Coronary artery (tissue), 2 donors: ENCODE measurements at regions not wholly inside any gene's neighbourhood (a gene's known extent, or its start where the extent isn't known, plus 50 kb on each side); places are given as distances from the start of the nearest gene placed in this dataset.

Experiments used
- DNase-seq: peaks from one replicate; pipeline ENCODE4 v3.0.0-alpha.2; 2017; ENCODE audit warnings: low spot score
- H3K27ac ChIP-seq, 2 donors: fragments of 200-600 bp; sonication (generic); one replicate each; pipeline ENCODE4 v1.5.1; 2016 to 2019
- H3K4me3 ChIP-seq: fragments of 200-600 bp; sonication (generic); 2 replicates; pipeline ENCODE4 v1.5.1; 2016; ENCODE audit warnings: mild to moderate bottlenecking, moderate library complexity
- CTCF ChIP-seq: fragments of 200-600 bp; sonication (generic); IDR thresholded peaks from one replicate; pipeline ENCODE4 v1.5.1; 2019; ENCODE audit warnings: antibody characterized with exemption

- no peak for DNase-seq
- TF ChIP-seq CTCF, result no peak
Measured at GRCh38 chr11:134617360-134617759, 205.3 kb upstream of the B3GAT1 start.

GRCh38 chr11:134616038-134616437, 204.0 kb upstream of the B3GAT1 start:
- Histone ChIP-seq H3K4me3 (no peak overlapping the region), H3K27ac (no peak overlapping the region)
- no peak for TF ChIP-seq CTCF
- DNase-seq, result no peak

More at GRCh38 chr11:134617360-134617759, 205.3 kb upstream of the B3GAT1 start:
- Histone ChIP-seq H3K27ac (no peak overlapping the region), H3K4me3 (no peak overlapping the region)

GRCh38 chr11:134615041-134615615, 203.1 kb upstream of the B3GAT1 start:
- H3K27ac ChIP-seq, result no peak overlapping the region

GRCh38 chr11:134614141-134614540, 202.1 kb upstream of the B3GAT1 start:
- TF ChIP-seq CTCF, result no peak
- H3K27ac ChIP-seq, result no peak overlapping the region
- no peak for DNase-seq
- no peak overlapping the region for H3K4me3 ChIP-seq

More at GRCh38 chr11:134615041-134615615, 203.1 kb upstream of the B3GAT1 start:
- no peak overlapping the region for H3K4me3 ChIP-seq
- no peak for TF ChIP-seq CTCF
- no peak for DNase-seq

GRCh38 chr11:134613646-134614045, 201.6 kb upstream of the B3GAT1 start:
- Histone ChIP-seq H3K27ac (no peak overlapping the region), H3K4me3 (no peak overlapping the region)
- no peak for TF ChIP-seq CTCF
- DNase-seq, result no peak

GRCh38 chr11:134612140-134613030, 200.3 kb upstream of the B3GAT1 start:
- no peak overlapping the region for H3K4me3 ChIP-seq
- no peak overlapping the region for H3K27ac ChIP-seq
- no peak for TF ChIP-seq CTCF
- no peak for DNase-seq

- Histone ChIP-seq H3K27ac (no peak overlapping the region), H3K4me3 (no peak overlapping the region)
- no peak for TF ChIP-seq CTCF
- no peak for DNase-seq
Measured at GRCh38 chr11:134611537-134611936, 199.5 kb upstream of the B3GAT1 start.
